ENCODE measurements at regions not wholly inside any gene's neighbourhood (a gene's known extent, or its start where the extent isn't known, plus 50 kb on each side); places are given as distances from the start of the nearest gene placed in this dataset.
A peak's percentile ranks its signal among the peaks of the same experiment; 100 is the strongest.

DNA sequence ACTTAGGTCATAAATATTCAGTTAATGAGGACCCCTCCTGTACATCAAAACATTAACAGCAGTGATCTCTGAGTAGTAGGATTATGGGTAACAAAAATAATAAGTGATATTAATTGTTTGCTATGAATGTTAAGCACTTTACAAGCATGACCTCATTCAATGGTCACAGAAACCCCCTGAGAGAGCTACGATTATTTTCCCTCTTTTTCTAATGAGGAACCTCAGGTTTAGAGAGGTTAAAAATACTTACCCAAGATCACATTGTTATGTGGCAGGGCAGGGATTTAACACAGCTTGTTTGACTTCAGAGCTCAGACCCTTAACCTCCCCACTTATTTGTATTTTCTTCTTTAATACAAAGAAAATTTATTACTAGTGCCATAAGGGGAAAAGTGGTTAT is 228.2 kb downstream of the TBL1XR1 start:
- Histone ChIP-seq H3K4me3 (ENCODE audit: low read depth, low read length) (no peak overlapping the region), H3K27me3 (ENCODE audit: control insufficient read depth, insufficient read depth, low read length) (no peaks in the 10 kb centered on the region), H3K36me3 (ENCODE audit: control insufficient read depth, insufficient read depth, low read length) (no peaks in the 10 kb centered on the region)
- DNase-seq (ENCODE audit: low read depth) = no peak
- TF ChIP-seq CTCF (IDR thresholded peaks at IDR 0.05; ENCODE audit: insufficient read depth, low read length, poor library complexity, severe bottlenecking) = no peak

DNA sequence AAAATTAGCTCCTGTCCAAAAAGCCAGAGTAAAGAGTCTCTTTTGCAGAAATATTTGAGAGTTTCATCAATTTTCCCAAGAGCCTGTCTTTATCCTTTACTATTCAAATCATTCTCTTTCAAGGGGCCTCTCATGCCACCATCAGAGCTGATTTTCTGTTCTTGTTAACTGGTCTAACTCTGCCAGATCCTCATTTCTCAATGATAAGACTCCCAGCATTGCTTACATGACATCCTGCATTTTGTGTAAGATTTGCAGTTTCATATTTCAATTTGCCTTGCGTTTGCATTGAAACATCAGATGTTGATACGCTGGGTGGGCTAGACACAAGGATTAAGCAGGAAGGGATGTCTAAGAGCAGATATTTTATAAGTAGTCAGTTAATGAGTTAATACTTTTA is 228.7 kb downstream of the TBL1XR1 start:
- TF ChIP-seq CTCF (IDR thresholded peaks at IDR 0.05; ENCODE audit: insufficient read depth, low read length, poor library complexity, severe bottlenecking) = no peak
- DNase-seq (ENCODE audit: low read depth) = no peak
- Histone ChIP-seq H3K27me3 (ENCODE audit: control insufficient read depth, insufficient read depth, low read length) (no peaks in the 10 kb centered on the region), H3K36me3 (ENCODE audit: control insufficient read depth, insufficient read depth, low read length) (no peaks in the 10 kb centered on the region), H3K4me3 (ENCODE audit: low read depth, low read length) (no peak overlapping the region)

DNA sequence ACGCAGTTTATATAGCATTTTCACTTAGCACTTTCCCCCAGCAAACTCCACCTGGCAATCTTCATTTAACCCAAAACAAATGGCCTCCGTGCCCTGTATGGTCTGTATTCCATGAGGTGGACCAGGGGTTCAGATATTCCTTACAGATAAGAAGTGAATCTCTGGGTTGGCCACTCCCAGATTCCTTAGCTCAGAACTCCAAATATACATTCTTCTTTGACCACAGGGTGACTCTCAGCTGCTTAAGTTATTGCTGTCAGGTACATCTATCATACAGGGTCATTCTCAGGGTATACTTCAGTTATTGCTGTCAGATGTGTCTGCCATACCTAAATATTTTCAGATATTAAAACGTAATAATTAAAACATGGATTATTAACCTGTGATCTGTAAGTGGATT is 229.8 kb downstream of the TBL1XR1 start:
- DNase-seq (ENCODE audit: low read depth) = no peak
- no peaks in the 10 kb centered on the region for H3K36me3 ChIP-seq (ENCODE audit: control insufficient read depth, insufficient read depth, low read length)
- H3K27me3 ChIP-seq (ENCODE audit: control insufficient read depth, insufficient read depth, low read length) = no peaks in the 10 kb centered on the region
- no peak for TF ChIP-seq CTCF (IDR thresholded peaks at IDR 0.05; ENCODE audit: insufficient read depth, low read length, poor library complexity, severe bottlenecking)
- no peak overlapping the region for H3K4me3 ChIP-seq (ENCODE audit: low read depth, low read length)

DNA sequence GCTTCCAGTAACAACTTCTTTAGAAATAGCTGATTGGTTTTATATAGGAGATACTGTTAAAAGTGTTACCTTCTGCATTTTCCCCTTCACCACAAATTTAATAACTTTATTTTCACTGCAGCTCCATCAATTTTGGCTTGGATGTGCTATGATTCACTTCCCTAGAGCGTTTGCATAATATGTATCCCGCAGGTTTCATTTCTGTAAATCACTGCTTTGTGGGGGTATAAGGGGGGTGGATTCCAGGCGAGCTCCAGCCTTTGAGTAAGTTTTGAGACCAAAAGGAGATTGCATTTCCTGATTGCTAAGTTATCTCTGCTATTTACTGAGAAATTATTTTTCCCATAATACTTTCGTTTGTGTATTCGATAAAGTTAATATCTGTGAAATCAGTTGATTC is 232.6 kb downstream of the TBL1XR1 start:
- no peak for DNase-seq (ENCODE audit: low read depth)
- Histone ChIP-seq H3K4me3 (ENCODE audit: low read depth, low read length) (no peak overlapping the region), H3K27me3 (ENCODE audit: control insufficient read depth, insufficient read depth, low read length) (no peaks in the 10 kb centered on the region), H3K36me3 (ENCODE audit: control insufficient read depth, insufficient read depth, low read length) (no peaks in the 10 kb centered on the region)
- TF ChIP-seq CTCF (IDR thresholded peaks at IDR 0.05; ENCODE audit: insufficient read depth, low read length, poor library complexity, severe bottlenecking) = no peak

DNA sequence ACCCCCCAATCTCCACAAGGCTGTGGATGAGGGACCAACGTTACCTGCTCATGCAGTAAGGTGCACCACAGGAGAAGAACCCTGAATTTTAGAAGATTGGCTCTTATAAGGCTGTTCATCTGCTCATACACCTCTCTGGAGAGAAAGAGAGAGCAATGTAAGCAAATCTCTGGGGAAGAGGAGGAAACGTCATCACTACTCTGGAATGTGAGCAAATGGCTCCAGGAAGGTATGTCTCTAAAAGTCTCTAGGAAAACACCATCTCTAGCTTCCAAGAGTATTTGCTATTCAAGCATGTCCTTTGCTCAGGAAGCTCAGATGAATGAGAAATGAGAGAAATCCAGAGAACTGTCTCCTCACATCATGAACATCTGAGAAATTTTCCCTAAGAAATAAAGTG is 235.4 kb downstream of the TBL1XR1 start:
- no peak for TF ChIP-seq CTCF (IDR thresholded peaks at IDR 0.05; ENCODE audit: insufficient read depth, low read length, poor library complexity, severe bottlenecking)
- DNase-seq (ENCODE audit: low read depth) = peak; percentile 29

DNA sequence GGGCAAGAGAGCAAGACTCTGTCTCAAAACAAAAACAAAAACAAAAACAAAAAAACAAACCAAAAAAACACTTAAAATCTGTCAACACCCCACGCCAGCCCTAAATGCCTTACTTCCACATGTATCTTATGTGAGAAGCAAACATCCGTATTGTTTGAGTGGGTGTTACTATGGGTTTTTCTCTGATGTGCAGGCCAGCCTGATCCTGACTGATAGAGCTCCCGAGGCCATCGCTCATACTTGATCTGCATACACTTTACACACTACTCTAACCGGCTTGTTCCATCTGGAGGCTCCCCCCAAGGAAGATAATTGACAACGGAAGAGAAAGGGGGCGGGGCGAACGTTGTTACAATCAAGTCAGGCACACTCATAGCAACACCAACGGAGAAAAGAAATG is 237.4 kb downstream of the TBL1XR1 start:
- TF ChIP-seq CTCF (IDR thresholded peaks at IDR 0.05; ENCODE audit: insufficient read depth, low read length, poor library complexity, severe bottlenecking) = no peak
- H3K36me3 ChIP-seq (ENCODE audit: control insufficient read depth, insufficient read depth, low read length) = no peaks in the 10 kb centered on the region
- no peak overlapping the region for H3K4me3 ChIP-seq (ENCODE audit: low read depth, low read length)
- H3K27me3 ChIP-seq (ENCODE audit: control insufficient read depth, insufficient read depth, low read length) = no peaks in the 10 kb centered on the region
- no peak for DNase-seq (ENCODE audit: low read depth)

More for the DNA sequence above, 235.4 kb downstream of the TBL1XR1 start:
- no peaks in the 10 kb centered on the region for H3K27me3 ChIP-seq (ENCODE audit: control insufficient read depth, insufficient read depth, low read length)
- no peak overlapping the region for H3K4me3 ChIP-seq (ENCODE audit: low read depth, low read length)
- no peaks in the 10 kb centered on the region for H3K36me3 ChIP-seq (ENCODE audit: control insufficient read depth, insufficient read depth, low read length)

All from kidney epithelial cell (primary cell).